ENCODE measurements at regions not wholly inside any gene's neighbourhood (a gene's known extent, or its start where the extent isn't known, plus 50 kb on each side); places are given as distances from the start of the nearest gene placed in this dataset.

DNA sequence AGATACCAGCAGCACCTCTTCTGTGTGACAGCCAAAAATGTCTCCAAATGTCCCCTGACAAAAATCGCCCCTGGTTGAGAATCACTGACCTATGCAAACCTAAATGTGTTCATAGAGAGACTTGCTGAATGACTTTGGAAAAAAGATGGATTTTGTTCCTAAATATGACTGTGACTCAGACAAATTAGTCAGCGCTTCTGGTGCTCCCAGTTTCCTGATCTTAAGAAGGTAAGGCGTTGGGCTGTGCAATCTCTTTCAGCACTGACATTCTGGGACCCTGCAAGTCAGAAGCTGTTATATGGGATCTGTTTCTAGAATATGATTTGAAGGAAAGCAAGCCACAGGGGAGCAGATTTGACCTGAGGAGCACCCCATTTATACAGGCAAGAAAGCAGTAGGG is 90.6 kb upstream of the PWP1 start:
- Mint-ChIP-seq H3K4me1 (ENCODE audit: low read depth) (no peaks in the 10 kb centered on the region), H3K36me3 (ENCODE audit: low read depth) (no peaks in the 10 kb centered on the region), H3K27ac (no peak overlapping the region), H3K9me3 (peaks cover 14% of the 10 kb centered on the region), H3K27me3 (ENCODE audit: insufficient read depth) (no peaks in the 10 kb centered on the region), H3K4me3 (no peak overlapping the region)
- no peak for DNase-seq
- TF ChIP-seq, protein P1, sequence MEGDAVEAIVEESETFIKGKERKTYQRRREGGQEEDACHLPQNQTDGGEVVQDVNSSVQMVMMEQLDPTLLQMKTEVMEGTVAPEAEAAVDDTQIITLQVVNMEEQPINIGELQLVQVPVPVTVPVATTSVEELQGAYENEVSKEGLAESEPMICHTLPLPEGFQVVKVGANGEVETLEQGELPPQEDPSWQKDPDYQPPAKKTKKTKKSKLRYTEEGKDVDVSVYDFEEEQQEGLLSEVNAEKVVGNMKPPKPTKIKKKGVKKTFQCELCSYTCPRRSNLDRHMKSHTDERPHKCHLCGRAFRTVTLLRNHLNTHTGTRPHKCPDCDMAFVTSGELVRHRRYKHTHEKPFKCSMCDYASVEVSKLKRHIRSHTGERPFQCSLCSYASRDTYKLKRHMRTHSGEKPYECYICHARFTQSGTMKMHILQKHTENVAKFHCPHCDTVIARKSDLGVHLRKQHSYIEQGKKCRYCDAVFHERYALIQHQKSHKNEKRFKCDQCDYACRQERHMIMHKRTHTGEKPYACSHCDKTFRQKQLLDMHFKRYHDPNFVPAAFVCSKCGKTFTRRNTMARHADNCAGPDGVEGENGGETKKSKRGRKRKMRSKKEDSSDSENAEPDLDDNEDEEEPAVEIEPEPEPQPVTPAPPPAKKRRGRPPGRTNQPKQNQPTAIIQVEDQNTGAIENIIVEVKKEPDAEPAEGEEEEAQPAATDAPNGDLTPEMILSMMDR (IDR thresholded peaks at IDR 0.05): no peak

DNA sequence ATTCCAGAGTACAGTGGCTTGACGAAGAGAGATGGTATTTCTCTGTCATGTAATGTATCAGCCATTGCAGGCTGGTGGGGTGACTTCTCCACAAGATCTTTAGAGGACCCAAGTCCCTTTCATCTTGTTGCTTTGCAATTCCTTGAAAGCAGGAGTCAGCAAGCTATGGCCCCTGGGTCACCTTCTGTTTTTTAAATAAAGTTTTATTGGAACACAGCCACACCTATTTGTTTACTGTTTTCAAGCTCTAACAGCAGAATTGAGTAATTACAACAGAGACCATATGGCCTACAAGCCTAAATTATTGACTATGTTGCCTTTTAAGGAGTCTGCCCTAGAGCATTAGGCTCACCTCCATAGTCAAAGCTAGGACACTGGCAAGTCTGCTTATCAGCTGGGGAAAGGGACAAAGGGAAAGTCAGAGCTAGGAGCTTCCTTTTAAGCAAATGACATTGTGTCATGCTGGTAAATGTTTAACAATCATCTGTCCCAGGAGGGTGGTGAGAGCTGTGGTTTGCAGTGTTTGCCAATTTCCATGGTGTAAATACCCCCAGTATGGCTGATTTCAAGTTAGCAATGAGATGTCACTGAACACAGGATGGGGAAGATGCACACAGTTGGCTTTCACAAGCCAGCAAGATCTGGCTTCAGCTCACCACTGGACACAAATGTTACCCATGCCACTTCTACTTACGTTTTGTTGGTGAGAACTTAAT is 87.7 kb upstream of the PWP1 start:
- Mint-ChIP-seq H3K9me3 (0 out of 2 replicates have a peak, but pooled peaks cover 9% of the 10 kb centered on the region), H3K4me3 (no peak overlapping the region), H3K27ac (no peak overlapping the region), H3K27me3 (ENCODE audit: insufficient read depth) (no peaks in the 10 kb centered on the region; the same call in 1 of the 2 replicates), H3K4me1 (ENCODE audit: low read depth) (no peaks in the 10 kb centered on the region), H3K36me3 (ENCODE audit: low read depth) (no peaks in the 10 kb centered on the region)
- TF ChIP-seq, protein P1 (IDR thresholded peaks at IDR 0.05): no peak
- DNase-seq: no peak

DNA sequence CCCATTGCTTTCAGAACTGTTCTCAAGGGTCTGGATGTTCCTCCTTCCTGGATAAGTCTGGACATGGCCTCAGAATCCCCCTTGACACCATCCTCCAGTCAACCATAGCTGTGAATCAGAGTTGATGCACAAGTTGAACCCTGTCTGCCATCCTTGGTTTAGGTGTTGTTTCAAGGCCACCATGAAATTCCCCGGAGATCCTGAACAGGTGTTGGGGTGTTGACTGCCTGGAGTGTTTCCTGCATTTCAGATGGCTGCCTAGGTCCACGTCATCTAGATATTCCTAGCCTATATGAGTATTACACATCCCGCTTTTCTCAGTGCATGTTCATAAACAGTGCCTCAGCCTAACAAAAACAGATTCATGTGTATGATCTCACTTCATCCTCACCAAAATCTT is 86.7 kb upstream of the PWP1 start:
- DNase-seq: no peak
- Mint-ChIP-seq H3K36me3 (ENCODE audit: low read depth) (no peaks in the 10 kb centered on the region), H3K4me3 (no peak overlapping the region), H3K27me3 (ENCODE audit: insufficient read depth) (no peaks in the 10 kb centered on the region; the same call in 1 of the 2 replicates), H3K27ac (no peak overlapping the region), H3K4me1 (ENCODE audit: low read depth) (no peaks in the 10 kb centered on the region), H3K9me3 (0 out of 2 replicates have a peak, but pooled peaks cover 3% of the 10 kb centered on the region)
- TF ChIP-seq, protein P1 (IDR thresholded peaks at IDR 0.05): no peak

DNA sequence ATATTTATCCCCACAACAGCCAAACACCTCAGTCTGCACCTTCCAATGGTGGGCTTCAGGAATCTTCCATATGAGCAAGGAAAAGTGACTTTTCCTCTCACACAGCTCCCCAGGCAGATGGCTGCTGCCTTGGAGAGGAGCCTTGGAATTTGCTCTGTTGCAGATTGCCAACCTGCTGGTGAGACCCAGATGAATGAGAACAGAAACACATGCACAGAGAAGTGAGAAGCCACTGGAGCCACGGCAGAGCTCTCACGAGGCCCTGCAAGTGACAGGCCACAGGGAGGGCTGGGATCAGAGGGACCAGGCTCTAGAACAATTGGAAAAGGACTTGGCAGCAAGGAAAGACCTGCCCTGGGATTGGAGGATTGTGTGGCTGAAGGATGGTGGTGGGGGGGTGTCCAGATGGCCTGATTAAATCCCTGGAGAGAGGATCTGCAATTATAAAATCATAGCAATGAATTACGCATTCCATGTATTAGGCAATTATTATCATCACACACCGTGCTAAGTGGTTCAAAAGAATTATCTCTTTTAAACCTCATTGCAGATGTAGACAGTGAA is 84.9 kb upstream of the PWP1 start:
- no peak overlapping the region for H3K4me3 Mint-ChIP-seq
- no peaks in the 10 kb centered on the region for H3K4me1 Mint-ChIP-seq (ENCODE audit: low read depth)
- no peak overlapping the region for H3K27ac Mint-ChIP-seq
- H3K27me3 Mint-ChIP-seq (ENCODE audit: insufficient read depth): peaks cover 1% of the 10 kb centered on the region
- no peaks in the 10 kb centered on the region for H3K36me3 Mint-ChIP-seq (ENCODE audit: low read depth)
- TF ChIP-seq, protein P1 (IDR thresholded peaks at IDR 0.05): no peak
- no peak for DNase-seq
- H3K9me3 Mint-ChIP-seq: no peaks in the 10 kb centered on the region

DNA sequence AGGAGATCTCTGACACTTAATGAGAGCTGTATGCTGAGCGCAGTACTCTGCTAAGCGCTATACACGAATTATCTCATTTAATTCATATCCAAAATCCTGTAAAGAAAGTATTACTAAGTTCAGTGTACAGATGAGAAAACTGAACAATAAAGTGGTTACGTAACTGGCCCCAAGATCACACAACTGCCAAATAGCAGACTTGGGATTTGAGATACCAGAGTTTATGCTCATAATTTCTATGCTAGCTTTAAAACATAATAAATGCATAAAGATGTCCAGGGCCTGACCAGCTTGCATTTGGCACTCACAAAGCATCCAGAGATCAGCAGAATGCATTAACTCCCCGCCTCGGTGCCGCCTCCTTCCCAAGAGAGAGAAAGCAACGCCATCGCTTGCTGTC is 83.2 kb upstream of the PWP1 start:
- TF ChIP-seq, protein P1 (IDR thresholded peaks at IDR 0.05): no peak
- Mint-ChIP-seq H3K27me3 (ENCODE audit: insufficient read depth) (peaks cover 1% of the 10 kb centered on the region), H3K4me3 (no peak overlapping the region)

More for the DNA sequence above, 83.2 kb upstream of the PWP1 start:
- no peaks in the 10 kb centered on the region for H3K36me3 Mint-ChIP-seq (ENCODE audit: low read depth)
- DNase-seq: no peak
- no peak overlapping the region for H3K27ac Mint-ChIP-seq
- H3K9me3 Mint-ChIP-seq: no peaks in the 10 kb centered on the region
- no peaks in the 10 kb centered on the region for H3K4me1 Mint-ChIP-seq (ENCODE audit: low read depth)
